ENCODE measurements at regions not wholly inside any gene's neighbourhood (a gene's known extent, or its start where the extent isn't known, plus 50 kb on each side); places are given as distances from the start of the nearest gene placed in this dataset.

GRCh38 chr9:12272471-12273120 is 420.6 kb upstream of the TYRP1 start:
- TF ChIP-seq CTCF (IDR thresholded peaks at IDR 0.05) (no peak), POLR2A (IDR thresholded peaks at IDR 0.05) (no peak)
- Histone ChIP-seq H3K4me3 (no peak overlapping the region), H3K27ac (no peak overlapping the region), H3K36me3 (no peaks in the 10 kb centered on the region), H3K9me3 (no peaks in the 10 kb centered on the region), H3K4me1 (no peaks in the 10 kb centered on the region), H3K27me3 (no peaks in the 10 kb centered on the region)
- no peak for DNase-seq

GRCh38 chr9:12274577-12274976 is 418.6 kb upstream of the TYRP1 start:
- H3K27ac ChIP-seq, result no peak overlapping the region
- no peak for TF ChIP-seq CTCF (IDR thresholded peaks at IDR 0.05)
- no peaks in the 10 kb centered on the region for H3K27me3 ChIP-seq
- no peaks in the 10 kb centered on the region for H3K4me1 ChIP-seq
- H3K36me3 ChIP-seq, result no peaks in the 10 kb centered on the region
- no peaks in the 10 kb centered on the region for H3K9me3 ChIP-seq
- no peak overlapping the region for H3K4me3 ChIP-seq
- DNase-seq, result no peak

- no peaks in the 10 kb centered on the region for H3K36me3 ChIP-seq
- no peak overlapping the region for H3K27ac ChIP-seq
- no peaks in the 10 kb centered on the region for H3K9me3 ChIP-seq
- TF ChIP-seq POLR2A (IDR thresholded peaks at IDR 0.05) (no peak), CTCF (IDR thresholded peaks at IDR 0.05) (no peak)
- no peak overlapping the region for H3K4me3 ChIP-seq
- no peaks in the 10 kb centered on the region for H3K4me1 ChIP-seq
- DNase-seq, result no peak
- H3K27me3 ChIP-seq, result no peaks in the 10 kb centered on the region
These were observed 416.7 kb upstream of the TYRP1 start for GRCh38 chr9:12276505-12276904.

GRCh38 chr9:12289711-12290110 is 403.5 kb upstream of the TYRP1 start:
- Histone ChIP-seq H3K27me3 (no peaks in the 10 kb centered on the region), H3K27ac (no peak overlapping the region), H3K36me3 (no peaks in the 10 kb centered on the region), H3K4me3 (no peak overlapping the region), H3K4me1 (no peaks in the 10 kb centered on the region), H3K9me3 (no peaks in the 10 kb centered on the region)
- TF ChIP-seq POLR2A (IDR thresholded peaks at IDR 0.05), result no peak
- TF ChIP-seq CTCF (IDR thresholded peaks at IDR 0.05), result no peak
- DNase-seq, result no peak

- no peak for TF ChIP-seq POLR2A (IDR thresholded peaks at IDR 0.05)
- TF ChIP-seq CTCF (IDR thresholded peaks at IDR 0.05), result no peak
- no peak for DNase-seq
These were observed 402.9 kb upstream of the TYRP1 start for GRCh38 chr9:12290166-12290869.

More at GRCh38 chr9:12290166-12290869, 402.9 kb upstream of the TYRP1 start:
- no peak overlapping the region for H3K4me3 ChIP-seq
- H3K4me1 ChIP-seq, result no peaks in the 10 kb centered on the region
- H3K27ac ChIP-seq, result no peak overlapping the region
- no peaks in the 10 kb centered on the region for H3K27me3 ChIP-seq
- H3K36me3 ChIP-seq, result no peaks in the 10 kb centered on the region
- H3K9me3 ChIP-seq, result no peaks in the 10 kb centered on the region
